ENCODE measurements at regions not wholly inside any gene's neighbourhood (a gene's known extent, or its start where the extent isn't known, plus 50 kb on each side); places are given as distances from the start of the nearest gene placed in this dataset.

- TF ChIP-seq CTCF (IDR thresholded peaks at IDR 0.05; ENCODE audit: borderline replicate concordance, insufficient read depth, low read depth, low read length) = no peak
- no peak overlapping the region for H3K4me3 ChIP-seq (ENCODE audit: low read depth, low read length)
Measured at GRCh38 chr4:64777286-64777685, 368.0 kb upstream of the TECRL start.

GRCh38 chr4:64776820-64777219 lies 367.6 kb upstream of the TECRL start:
- H3K4me3 ChIP-seq (ENCODE audit: low read depth, low read length) = no peak overlapping the region
- no peak for TF ChIP-seq CTCF (IDR thresholded peaks at IDR 0.05; ENCODE audit: borderline replicate concordance, insufficient read depth, low read depth, low read length)

GRCh38 chr4:64774626-64775025 lies 365.4 kb upstream of the TECRL start:
- no peak for TF ChIP-seq CTCF (IDR thresholded peaks at IDR 0.05; ENCODE audit: borderline replicate concordance, insufficient read depth, low read depth, low read length)
- no peak overlapping the region for H3K4me3 ChIP-seq (ENCODE audit: low read depth, low read length)

GRCh38 chr4:64771149-64771548 lies 361.9 kb upstream of the TECRL start:
- H3K4me3 ChIP-seq (ENCODE audit: low read depth, low read length) = no peak overlapping the region
- no peak for TF ChIP-seq CTCF (IDR thresholded peaks at IDR 0.05; ENCODE audit: borderline replicate concordance, insufficient read depth, low read depth, low read length)

- H3K4me3 ChIP-seq (ENCODE audit: low read depth, low read length) = no peak overlapping the region
- TF ChIP-seq CTCF (IDR thresholded peaks at IDR 0.05; ENCODE audit: borderline replicate concordance, insufficient read depth, low read depth, low read length) = no peak
Measured at GRCh38 chr4:64767547-64767946, 358.3 kb upstream of the TECRL start.

DNA sequence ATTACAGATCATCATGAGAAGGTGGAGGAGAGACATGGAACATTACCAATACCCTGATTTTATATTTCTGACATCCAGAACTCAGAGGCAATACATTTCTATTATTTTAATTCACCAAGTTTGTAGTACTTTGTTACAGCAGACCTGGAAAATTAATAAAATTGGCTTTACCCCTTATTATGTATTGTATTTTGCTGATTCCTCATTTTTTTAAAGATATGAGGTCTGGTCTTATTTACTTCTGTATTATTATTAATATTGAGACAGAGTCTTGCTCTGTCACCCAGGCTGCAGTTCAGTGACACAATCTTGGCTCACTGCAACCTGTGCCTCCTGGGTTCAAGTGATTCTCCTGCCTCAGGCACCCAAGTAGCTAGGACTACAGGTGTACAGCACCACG lies 357.3 kb upstream of the TECRL start:
- TF ChIP-seq CTCF (IDR thresholded peaks at IDR 0.05; ENCODE audit: borderline replicate concordance, insufficient read depth, low read depth, low read length) = no peak

GRCh38 chr4:64756016-64756415 lies 346.8 kb upstream of the TECRL start:
- no peak overlapping the region for H3K4me3 ChIP-seq (ENCODE audit: low read depth, low read length)
- TF ChIP-seq CTCF (IDR thresholded peaks at IDR 0.05; ENCODE audit: borderline replicate concordance, insufficient read depth, low read depth, low read length) = no peak

More for the DNA sequence above, 357.3 kb upstream of the TECRL start:
- H3K4me3 ChIP-seq (ENCODE audit: low read depth, low read length) = no peak overlapping the region

All from GM12875 (cell line).